K562 (cell line): ENCODE measurements at regions not wholly inside any gene's neighbourhood (a gene's known extent, or its start where the extent isn't known, plus 50 kb on each side); places are given as distances from the start of the nearest gene placed in this dataset.

ENCODE experiments used
- CHD7 ChIP-seq: fragments of 200-600 bp; sonication (generic); IDR thresholded peaks from one replicate; pipeline ENCODE4 v1.6.1; 2012; ENCODE audit warnings: mild to moderate bottlenecking, low read depth, low read length, inconsistent platforms
- TF ChIP-seq, protein P1 (sequence below): fragments of 250-450 bp; sonication (Bioruptor Pico); IDR thresholded peaks from 2 replicates; pipeline ENCODE4 v1.5.0; 2020; ENCODE audit warnings: mild to moderate bottlenecking

- TF ChIP-seq, protein P1, sequence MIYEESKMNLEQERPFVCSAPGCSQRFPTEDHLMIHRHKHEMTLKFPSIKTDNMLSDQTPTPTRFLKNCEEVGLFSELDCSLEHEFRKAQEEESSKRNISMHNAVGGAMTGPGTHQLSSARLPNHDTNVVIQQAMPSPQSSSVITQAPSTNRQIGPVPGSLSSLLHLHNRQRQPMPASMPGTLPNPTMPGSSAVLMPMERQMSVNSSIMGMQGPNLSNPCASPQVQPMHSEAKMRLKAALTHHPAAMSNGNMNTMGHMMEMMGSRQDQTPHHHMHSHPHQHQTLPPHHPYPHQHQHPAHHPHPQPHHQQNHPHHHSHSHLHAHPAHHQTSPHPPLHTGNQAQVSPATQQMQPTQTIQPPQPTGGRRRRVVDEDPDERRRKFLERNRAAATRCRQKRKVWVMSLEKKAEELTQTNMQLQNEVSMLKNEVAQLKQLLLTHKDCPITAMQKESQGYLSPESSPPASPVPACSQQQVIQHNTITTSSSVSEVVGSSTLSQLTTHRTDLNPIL: no peak
- TF ChIP-seq CHD7: no peak
Measured at GRCh38 chr22:47574556-47574955, 812.1 kb downstream of the TBC1D22A start (continued).
